NCI-H526 treated with DMSO at 0.1 percent for 48 hours (cell line): ENCODE measurements at regions not wholly inside any gene's neighbourhood (a gene's known extent, or its start where the extent isn't known, plus 50 kb on each side); places are given as distances from the start of the nearest gene placed in this dataset.
A peak's percentile ranks its signal among the peaks of the same experiment; 100 is the strongest.

Source experiments
- DNase-seq: peaks from one replicate; lab custom pipeline; 2025; lab: John Stamatoyannopoulos, UW

DNA sequence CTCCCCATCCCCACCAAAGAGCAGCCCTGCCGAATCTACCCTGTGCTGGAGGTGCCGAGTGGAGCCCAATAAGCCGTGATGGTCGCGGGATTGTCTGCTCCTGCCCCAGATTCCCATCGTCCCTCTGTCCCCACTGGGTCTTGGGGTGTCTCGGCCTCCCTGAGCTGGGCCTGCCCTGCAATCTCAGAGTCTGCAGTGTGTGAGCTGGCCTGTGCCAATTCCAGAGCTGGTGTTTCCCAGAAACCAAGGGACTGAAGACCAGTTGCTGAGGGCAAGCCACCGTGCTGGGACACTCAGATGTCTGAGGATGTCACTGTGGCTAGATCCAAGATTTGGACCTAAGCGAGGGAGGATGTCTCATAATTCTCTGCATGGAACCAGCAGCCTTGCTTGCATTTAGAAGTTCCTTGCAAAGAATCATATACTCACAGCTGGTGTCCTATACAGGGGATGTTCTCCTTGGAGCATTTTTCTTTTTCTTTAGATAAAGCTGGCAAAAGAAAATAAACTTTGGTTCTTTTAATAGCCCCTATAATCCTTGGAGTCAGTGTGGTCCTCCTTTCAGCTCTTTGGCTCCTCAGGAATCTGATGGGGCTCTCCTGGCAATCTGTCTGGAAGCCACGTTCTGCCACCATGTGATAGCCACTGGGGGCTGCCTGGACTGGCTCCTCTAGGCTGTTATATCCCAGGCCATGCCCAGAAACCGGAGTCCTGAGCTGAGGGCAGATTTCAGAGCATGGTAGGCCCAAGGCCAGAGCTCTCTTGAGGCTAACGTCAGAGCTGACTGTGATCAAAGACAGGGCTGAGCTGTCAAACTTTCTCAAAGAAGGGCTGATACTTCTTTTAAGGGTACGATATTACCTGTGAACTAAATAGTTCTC is 140.1 kb upstream of the HAAO start:
- DNase-seq: no peak

DNA sequence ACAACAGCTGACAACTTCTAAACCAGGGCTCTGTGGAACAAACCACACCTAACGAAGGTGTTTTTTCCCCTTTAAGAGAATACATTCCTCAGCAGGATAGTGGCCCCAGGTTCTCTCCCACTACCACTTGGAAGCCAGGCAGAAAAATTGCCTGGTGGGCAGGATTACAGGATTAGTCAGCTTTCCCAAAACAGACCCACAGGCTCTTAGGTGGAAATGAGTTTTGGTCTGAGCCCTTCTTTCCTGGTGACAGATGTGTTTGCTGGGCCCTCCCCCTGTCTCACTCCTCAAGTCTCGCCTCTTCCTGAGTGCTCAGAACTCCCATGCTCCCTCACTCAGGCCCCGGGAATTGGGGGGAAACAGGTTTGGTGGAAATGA is 139.4 kb upstream of the HAAO start:
- no peak for DNase-seq

DNA sequence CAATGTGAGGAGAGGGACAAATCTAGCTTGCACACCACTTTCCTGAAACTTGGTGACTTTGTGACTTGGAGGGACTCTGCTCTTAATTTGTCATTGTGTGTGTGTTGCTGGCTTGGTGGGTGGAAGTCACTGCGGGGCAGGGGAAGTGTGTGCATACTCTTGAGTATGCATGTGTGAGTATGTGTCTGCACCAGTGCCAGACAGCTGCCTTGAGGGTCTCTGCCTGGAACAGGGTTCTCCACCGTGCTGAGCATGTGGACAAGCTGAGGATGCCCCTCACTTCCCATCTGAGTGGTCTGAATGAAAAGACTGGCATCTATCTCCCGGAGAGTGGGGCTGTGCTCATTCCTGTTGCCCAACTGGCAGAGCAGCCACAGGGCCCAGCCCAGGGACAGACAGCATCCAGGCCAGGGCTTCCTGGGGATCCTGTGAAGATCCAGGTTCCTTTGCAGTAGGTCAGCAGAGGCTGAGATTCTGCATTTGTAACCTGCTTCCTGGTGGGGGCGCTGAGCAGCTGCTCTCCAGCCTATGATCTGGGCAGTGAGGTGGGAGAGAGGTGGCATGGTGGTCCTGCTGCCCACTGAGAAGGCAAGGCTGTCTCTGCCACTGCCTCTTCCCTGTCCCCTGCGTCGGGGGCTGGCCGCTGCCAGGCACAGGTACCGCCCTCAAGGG is 138.9 kb upstream of the HAAO start:
- no peak for DNase-seq

- DNase-seq: peak; percentile 13
Measured at GRCh38 chr2:42930025-42930581, 137.7 kb upstream of the HAAO start.

- DNase-seq: no peak
Measured at GRCh38 chr2:42929546-42930024, 137.2 kb upstream of the HAAO start.

- DNase-seq: no peak
Measured at GRCh38 chr2:42928692-42929545, 136.5 kb upstream of the HAAO start.

- no peak for DNase-seq
Measured at GRCh38 chr2:42928161-42928691, 135.8 kb upstream of the HAAO start.

DNA sequence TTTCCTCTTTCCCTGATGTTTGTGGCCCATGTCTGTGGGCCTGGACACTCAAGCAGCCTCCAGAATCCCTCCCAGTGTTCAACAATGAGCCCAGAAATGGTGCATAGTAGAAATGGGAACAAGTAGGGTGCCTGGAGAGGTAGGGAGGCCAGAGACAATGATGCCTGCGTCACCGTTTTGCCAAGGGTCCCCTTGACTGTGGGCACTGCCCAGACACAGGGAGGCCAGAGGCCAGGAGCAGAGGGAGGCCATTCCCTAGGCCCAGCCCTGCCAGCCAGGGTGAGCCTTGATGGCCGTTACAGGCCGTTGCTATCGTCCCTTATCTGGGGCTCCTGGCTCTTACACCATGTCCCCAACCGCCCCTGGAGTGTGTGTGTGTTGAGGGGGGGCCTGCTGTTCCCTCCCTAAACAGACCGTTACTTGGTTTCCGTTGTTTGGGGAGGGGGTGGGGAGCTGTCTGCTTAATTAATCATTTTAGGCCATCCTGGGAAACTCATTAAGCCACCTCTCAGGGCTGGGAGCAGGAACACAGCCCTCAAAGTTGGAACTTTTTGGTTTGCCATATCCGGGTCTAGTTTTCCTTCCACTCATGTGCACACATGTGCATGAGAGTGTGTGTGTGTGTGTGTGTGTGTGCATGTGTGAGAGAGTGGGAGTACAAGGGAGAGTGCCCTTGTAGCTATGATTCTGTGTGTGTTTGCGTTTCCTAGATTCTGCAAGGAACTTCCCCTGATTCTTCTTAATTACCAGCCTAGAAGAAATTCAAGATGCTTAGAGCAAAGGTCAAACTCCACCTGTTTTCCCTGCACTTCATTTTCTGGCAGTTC is 135.2 kb upstream of the HAAO start:
- no peak for DNase-seq

GRCh38 chr2:42926434-42927333 is 134.3 kb upstream of the HAAO start:
- no peak for DNase-seq

DNA sequence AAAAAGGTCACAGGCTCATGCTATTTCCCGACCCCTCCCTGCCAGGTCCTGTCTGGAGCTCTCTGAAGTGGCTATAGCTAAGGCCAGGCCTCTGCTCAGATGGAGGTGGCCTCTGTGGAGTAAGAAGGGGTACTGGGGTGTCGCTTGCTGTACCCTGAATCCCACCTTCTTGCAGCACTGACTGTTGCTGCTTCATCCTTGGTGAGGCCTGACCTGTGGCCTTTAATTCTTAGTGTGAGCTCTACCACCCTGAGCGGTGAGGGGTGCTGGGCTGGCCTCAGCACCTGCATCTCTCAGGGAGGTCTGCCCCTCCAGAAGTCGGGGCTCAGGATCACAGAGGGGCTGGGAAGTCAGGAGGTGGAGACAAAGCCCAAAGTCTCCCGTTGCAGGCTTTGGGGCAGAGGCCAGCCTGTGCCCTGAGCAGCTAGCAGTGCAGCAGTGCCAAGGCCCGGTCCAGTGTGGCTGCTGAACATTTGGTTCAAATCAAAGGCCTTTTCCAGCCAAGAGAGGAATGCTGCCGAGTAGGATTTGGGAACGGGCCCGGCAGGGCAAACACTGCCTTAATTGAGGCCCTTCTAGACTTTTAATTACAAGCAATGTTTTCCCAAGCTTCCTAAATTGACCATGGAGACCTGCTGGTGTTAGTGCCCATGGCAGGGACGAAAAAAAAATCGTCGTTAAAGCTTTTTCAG is 133.5 kb upstream of the HAAO start:
- DNase-seq: no peak

DNA sequence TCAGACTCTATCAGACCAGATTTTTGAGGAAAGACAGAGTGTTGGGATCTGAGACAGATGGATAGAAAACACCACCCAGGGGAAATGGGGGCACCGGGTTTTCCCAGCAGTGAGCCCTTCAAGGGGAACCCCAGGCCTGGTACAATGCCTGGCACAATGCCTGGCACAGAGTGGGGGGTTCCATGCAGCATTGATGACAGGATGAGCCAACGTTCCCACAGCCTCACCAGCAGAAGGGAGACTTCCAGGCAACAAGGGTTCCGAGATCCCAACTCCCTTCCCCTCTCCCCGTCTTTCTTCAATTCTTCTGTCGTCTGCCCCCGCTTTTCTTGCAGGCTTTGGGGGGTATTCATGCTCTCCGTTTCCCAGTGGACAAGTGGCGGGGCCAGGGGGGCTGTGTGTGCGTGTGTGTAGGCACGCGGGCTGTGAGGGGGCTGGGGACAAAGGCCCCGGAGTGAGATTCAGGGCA is 132.1 kb upstream of the HAAO start:
- DNase-seq: no peak

GRCh38 chr2:42923580-42924417 is 131.4 kb upstream of the HAAO start:
- DNase-seq: no peak

DNA sequence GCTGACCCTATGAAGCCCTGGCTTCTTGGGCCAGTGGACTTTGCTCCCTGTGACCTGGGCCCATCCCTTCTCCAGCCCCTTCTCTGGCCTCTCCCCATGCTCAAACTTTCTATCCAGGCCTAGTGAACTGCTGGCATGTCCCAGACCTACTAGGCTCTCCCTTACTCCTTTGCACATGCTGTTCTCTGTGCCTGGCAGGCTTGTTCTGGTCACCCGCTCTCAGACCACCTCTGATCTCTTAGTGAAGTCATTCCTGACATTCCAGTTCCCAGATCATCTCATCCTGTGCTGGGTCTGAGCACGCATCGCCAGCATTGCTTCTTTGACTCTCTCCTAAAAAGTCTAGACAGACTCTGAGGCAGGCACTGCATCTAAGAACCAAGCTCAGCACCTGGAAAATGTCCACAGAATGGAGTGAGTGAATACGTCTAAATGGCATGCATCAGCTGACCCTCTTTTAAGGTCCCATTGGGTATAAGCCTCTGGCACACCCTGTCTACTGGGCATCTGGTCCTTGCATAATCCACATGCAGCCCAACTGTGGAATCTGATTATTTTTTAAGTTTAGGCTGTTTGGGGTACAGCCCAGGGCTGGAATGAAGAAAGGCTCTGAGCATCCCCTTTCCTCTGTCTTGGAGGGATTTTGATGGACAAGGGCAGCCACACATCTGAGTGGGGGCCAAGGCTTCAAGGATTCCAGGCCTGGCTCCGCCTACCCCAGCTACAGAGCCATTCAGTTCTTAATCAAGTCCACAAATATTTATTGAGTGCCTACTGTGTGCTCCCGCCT is 130.6 kb upstream of the HAAO start:
- DNase-seq: no peak

- no peak for DNase-seq
Measured at GRCh38 chr2:42922293-42922692, 129.9 kb upstream of the HAAO start.

DNA sequence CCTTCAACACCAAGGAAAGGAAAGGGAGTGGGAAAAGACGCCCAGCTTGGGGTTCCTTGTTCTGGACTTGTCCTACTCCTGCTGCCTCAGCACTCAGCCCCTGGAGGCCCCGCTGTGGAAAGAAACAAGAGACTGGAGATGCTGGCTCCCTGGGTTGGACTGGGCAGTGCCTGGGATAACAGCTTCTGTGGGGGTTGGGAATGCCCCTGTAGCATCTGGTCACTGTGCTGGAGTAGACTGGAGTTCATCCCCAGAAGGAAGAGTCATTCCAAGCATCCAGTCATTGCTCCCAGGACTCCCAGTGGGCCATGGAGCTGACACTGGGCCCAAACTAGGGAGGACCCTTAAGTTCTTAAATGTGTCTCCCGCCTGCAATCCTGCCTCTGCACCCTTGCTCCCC is 129.3 kb upstream of the HAAO start:
- DNase-seq: no peak

DNA sequence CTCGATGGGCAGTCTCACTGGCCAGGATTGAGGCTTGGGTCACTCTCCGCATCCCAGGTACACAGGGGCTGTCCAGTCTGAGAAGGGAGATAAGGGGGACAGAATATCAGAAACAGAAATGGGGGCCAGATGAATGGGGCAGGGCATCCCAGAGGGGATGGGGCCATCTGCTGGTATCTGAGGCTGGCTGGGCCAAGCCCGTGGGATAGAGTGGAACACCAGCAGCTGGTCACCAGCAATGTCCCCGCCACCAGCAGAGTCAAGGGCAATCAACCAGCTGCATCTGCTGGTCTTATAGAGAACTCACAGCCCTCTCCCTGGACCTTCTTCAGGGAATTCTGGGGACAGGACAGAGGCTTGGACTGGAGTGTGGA is 128.8 kb upstream of the HAAO start:
- DNase-seq: no peak

- DNase-seq: no peak
Measured at GRCh38 chr2:42920446-42921146, 128.2 kb upstream of the HAAO start.
